ENCODE measurements at regions not wholly inside any gene's neighbourhood (a gene's known extent, or its start where the extent isn't known, plus 50 kb on each side); places are given as distances from the start of the nearest gene placed in this dataset.

DNA sequence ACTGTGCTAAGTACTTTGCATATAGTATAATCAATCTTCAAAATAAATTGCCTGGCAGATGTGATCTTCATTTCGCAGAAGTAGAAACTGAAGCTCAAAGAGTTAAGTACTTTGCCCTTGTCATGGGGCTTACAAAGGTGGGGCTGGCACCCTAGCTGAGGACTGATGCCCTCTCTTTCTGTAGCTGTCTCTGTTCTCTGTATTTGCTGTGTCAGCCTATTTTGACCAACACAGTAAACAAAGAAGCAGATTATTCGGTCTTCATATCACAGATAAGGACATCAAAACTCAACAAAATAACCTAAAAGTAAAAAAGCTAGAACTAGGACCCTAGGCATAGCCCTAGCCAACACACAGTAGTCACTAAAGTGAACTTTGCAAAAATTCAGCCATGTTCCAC, 570.5 kb upstream of the TENM3 start:
- H3K4me3 ChIP-seq (ENCODE audit: low read depth, low read length): no peak overlapping the region
- no peak for DNase-seq (ENCODE audit: low read depth)
- TF ChIP-seq, protein P1, sequence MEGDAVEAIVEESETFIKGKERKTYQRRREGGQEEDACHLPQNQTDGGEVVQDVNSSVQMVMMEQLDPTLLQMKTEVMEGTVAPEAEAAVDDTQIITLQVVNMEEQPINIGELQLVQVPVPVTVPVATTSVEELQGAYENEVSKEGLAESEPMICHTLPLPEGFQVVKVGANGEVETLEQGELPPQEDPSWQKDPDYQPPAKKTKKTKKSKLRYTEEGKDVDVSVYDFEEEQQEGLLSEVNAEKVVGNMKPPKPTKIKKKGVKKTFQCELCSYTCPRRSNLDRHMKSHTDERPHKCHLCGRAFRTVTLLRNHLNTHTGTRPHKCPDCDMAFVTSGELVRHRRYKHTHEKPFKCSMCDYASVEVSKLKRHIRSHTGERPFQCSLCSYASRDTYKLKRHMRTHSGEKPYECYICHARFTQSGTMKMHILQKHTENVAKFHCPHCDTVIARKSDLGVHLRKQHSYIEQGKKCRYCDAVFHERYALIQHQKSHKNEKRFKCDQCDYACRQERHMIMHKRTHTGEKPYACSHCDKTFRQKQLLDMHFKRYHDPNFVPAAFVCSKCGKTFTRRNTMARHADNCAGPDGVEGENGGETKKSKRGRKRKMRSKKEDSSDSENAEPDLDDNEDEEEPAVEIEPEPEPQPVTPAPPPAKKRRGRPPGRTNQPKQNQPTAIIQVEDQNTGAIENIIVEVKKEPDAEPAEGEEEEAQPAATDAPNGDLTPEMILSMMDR (IDR thresholded peaks at IDR 0.05; ENCODE audit: control insufficient read depth, extremely low read depth, insufficient read depth): no peak

DNA sequence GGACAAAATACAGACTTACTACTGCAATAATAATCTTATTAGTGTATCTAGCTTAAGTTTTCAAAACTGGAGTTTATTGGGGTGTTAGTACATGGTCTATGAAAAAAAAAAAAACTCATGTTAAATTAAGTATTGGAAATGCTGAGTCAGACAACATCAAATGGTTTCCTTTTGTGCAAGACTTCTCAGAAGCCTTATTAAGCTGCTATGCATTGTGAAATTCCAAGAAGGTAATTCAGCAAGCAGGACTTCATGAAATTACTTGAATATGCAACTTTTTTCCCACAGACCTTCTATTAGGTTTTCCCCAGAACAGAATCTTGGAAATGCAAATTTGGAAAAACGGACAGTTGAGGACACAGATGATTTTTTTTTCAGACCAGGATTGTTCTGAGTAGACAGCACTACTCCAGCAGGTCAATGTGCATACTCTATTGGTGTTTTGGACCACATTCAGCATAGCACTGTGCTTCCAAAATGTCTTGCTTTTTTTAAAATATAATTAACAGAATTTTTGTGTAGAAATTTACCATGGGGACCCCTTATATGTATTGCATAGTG, 568.8 kb upstream of the TENM3 start:
- no peak overlapping the region for H3K4me3 ChIP-seq (ENCODE audit: low read depth, low read length)
- TF ChIP-seq, protein P1 (IDR thresholded peaks at IDR 0.05; ENCODE audit: control insufficient read depth, extremely low read depth, insufficient read depth): no peak
- no peak for DNase-seq (ENCODE audit: low read depth)

DNA sequence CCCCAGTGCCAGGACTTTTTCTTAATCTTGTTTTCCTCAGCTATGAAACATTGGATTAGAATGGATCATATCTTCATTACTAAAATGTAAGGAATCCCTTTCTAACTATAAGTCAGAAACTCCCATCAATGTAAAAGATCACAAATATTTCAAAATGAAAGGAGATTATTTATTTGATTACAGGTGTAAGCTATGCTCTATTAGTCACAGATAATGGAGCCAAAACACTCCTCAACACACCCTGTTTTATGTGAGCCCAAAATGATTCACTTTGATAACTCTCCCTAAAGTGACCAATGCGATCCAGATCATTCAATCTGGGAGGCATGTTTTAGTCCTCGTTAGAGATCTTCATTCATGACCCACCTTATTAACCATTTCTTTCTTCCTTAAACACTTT, 566.7 kb upstream of the TENM3 start:
- no peak for DNase-seq (ENCODE audit: low read depth)
- H3K4me3 ChIP-seq (ENCODE audit: low read depth, low read length): no peak overlapping the region
- TF ChIP-seq, protein P1 (IDR thresholded peaks at IDR 0.05; ENCODE audit: control insufficient read depth, extremely low read depth, insufficient read depth): no peak

DNA sequence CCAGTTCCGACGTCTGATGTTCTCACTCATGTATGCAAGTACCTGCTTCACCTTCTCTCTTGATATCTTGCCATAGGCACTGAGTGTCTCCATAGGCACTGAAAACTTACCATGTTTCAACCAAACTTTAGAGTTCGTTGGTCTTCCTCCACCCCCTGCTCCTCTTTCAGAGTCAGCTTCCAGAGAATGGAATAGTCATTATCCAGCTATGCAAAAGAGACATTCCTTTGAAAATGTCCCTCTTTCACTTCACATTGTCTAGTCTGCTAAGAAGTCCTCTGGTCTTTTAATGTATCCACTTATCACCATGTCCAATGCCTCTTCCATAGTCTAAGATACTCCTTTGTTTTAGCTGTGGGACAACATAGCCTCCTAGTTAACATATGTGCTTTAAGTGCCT, 566.0 kb upstream of the TENM3 start:
- no peak for DNase-seq (ENCODE audit: low read depth)
- H3K4me3 ChIP-seq (ENCODE audit: low read depth, low read length): no peak overlapping the region
- TF ChIP-seq, protein P1 (IDR thresholded peaks at IDR 0.05; ENCODE audit: control insufficient read depth, extremely low read depth, insufficient read depth): no peak

DNA sequence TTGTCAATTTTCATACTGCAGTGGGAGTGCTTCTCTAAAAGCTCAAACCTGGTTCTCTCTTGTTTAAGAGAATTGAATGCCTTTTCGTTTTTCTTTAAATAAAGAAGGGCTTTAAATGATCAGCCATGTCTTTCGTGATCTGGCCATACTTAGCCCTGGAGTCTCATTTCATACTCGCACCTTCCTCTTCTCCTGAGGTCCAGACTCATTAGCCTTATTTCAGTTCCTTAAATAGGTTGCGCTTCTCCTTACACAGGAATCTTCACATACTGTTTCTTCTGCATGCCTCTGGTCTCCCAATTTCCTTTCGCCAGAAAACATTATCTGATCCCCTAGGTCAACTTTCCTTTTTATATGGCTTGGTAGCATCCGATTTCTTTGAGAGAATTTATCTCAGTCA, 565.6 kb upstream of the TENM3 start:
- no peak overlapping the region for H3K4me3 ChIP-seq (ENCODE audit: low read depth, low read length)
- TF ChIP-seq, protein P1 (IDR thresholded peaks at IDR 0.05; ENCODE audit: control insufficient read depth, extremely low read depth, insufficient read depth): no peak
- DNase-seq (ENCODE audit: low read depth): no peak

DNA sequence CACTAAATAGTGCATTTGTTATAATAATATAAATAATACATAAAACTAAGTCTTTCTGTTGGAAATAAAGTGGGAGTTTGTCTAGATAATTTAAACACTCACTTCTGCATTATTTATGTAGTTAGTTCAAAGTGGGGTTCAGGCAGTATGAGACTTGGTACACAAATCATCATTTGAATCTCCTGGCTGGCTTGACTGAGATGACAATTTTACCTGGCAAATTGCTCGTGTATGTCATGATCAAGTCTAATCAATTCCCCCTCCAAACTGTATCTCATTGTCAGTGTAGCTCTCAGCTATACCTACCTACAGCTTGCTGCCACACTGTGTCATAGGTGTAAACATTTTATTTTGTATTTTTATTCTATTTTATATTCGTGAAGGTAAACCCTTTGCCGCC, 563.4 kb upstream of the TENM3 start:
- TF ChIP-seq, protein P1 (IDR thresholded peaks at IDR 0.05; ENCODE audit: control insufficient read depth, extremely low read depth, insufficient read depth): no peak
- no peak for DNase-seq (ENCODE audit: low read depth)
- H3K4me3 ChIP-seq (ENCODE audit: low read depth, low read length): no peak overlapping the region

DNA sequence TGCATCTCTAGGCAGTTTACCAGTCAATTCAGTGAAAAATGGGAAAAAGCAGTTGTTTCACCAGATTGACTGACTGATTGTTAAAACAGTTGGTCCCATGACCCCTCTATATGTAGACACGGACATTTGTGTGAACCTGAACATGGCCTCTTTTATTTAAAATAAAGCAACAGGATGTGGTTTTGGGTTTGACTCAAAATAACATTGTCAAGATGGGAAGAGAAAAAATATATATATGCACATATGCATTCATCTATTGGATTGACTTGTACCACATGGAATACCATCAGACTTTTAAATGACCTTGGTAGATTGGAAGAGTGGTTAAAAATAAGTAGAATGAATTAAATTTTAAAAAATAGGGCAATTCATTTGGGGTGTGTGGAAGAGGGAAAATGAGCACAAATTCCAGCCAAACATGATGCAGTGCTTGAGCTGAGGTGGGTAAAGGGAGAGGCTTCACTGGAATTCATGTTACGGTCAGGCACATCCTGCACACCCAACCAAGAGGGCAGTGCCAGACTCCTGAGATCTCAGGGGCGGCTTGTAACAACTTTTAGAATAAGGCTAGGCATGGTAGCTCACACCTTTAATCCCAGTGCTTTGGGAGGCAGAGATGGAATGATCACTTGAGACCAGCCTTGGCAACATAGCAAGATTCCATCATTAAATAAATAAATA, 560.7 kb upstream of the TENM3 start:
- H3K4me3 ChIP-seq (ENCODE audit: low read depth, low read length): no peak overlapping the region
- TF ChIP-seq, protein P1 (IDR thresholded peaks at IDR 0.05; ENCODE audit: control insufficient read depth, extremely low read depth, insufficient read depth): no peak
- no peak for DNase-seq (ENCODE audit: low read depth)

All from LNCaP clone FGC (cell line).